HEK293T (cell line): ENCODE measurements at regions not wholly inside any gene's neighbourhood (a gene's known extent, or its start where the extent isn't known, plus 50 kb on each side); places are given as distances from the start of the nearest gene placed in this dataset.

Experiments used
- ARNT ChIP-seq: fragments of 450-650 bp; IDR thresholded peaks from 2 replicates; pipeline ENCODE4 v1.6.1; 2017; ENCODE audit warnings: mild to moderate bottlenecking
- FOXA1 ChIP-seq: fragments of 450-650 bp; IDR thresholded peaks from 2 replicates; pipeline ENCODE4 v1.6.1; 2016; ENCODE audit warnings: mild to moderate bottlenecking
- FOXK2 ChIP-seq: fragments of 450-650 bp; IDR thresholded peaks from 2 replicates; pipeline ENCODE4 v1.6.1; 2016; ENCODE audit warnings: mild to moderate bottlenecking
- NFRKB ChIP-seq: fragments of 450-650 bp; IDR thresholded peaks from 2 replicates; pipeline ENCODE4 v1.6.1; 2016; ENCODE audit warnings: mild to moderate bottlenecking, moderate library complexity
- SP1 ChIP-seq: fragments of 450-650 bp; IDR thresholded peaks from 2 replicates; pipeline ENCODE4 v1.6.1; 2017
- TF ChIP-seq, protein P1 (sequence below): fragments of 450-650 bp; IDR thresholded peaks from 2 replicates; pipeline ENCODE4 v1.6.1; 2016

DNA sequence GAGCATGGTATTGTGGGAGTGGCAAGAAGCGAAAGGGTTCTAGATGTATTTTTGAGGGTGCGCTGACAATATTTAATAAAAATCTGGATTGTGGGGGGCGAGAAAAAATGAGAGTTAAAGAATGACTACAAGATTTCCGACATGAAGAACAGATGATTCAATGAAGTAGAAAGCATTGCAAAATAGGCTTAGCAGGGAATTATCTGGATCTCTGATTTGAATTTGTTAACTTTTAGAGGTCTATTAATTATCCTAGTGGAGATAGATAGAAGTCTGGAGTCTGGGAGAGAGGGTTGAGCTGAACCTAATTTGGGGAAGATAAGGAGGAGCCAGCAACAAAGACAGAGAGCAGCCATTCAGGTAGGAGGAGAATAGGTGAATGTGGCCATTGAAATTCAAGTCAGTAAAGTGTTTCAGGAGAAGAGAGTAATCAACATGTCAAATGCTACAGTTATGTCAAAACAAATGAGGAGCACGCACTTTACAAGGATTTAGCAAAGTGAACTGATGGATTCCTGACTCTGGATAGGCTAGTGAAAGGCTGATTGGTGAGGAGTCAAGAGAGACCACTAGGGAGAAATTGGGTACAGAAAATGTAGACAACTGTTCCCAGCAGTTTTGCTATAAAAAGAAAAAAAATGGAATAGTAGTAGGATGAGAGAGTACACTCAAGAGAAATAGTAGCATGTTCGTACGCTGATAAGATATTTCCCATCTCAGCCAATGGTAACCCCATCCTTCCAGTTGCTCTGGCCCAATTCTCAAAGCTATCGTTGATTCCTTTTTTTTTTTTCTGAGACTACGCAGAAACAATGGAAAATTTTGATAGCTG, 393.2 kb upstream of the CXADR start:
- TF ChIP-seq SP1, result no peak
- TF ChIP-seq ARNT, result no peak
- TF ChIP-seq NFRKB, result no peak
- TF ChIP-seq, protein P1, sequence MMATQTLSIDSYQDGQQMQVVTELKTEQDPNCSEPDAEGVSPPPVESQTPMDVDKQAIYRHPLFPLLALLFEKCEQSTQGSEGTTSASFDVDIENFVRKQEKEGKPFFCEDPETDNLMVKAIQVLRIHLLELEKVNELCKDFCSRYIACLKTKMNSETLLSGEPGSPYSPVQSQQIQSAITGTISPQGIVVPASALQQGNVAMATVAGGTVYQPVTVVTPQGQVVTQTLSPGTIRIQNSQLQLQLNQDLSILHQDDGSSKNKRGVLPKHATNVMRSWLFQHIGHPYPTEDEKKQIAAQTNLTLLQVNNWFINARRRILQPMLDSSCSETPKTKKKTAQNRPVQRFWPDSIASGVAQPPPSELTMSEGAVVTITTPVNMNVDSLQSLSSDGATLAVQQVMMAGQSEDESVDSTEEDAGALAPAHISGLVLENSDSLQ, result no peak
- TF ChIP-seq FOXA1, result no peak
- TF ChIP-seq FOXK2, result no peak
